ENCODE measurements at regions not wholly inside any gene's neighbourhood (a gene's known extent, or its start where the extent isn't known, plus 50 kb on each side); places are given as distances from the start of the nearest gene placed in this dataset.

GRCh38 chr3:151644020-151644620, 89.6 kb upstream of the AADACL2 start:
- TF ChIP-seq POLR2AphosphoS5 (IDR thresholded peaks at IDR 0.05; ENCODE audit: low read depth, low read length): no peak
- no peak for TF ChIP-seq POLR2A (IDR thresholded peaks at IDR 0.05; ENCODE audit: low read depth, low read length)
- no peak for TF ChIP-seq TAF1 (IDR thresholded peaks at IDR 0.05; ENCODE audit: borderline replicate concordance, low read depth, low read length)
